HCT116 (cell line): ENCODE measurements at regions not wholly inside any gene's neighbourhood (a gene's known extent, or its start where the extent isn't known, plus 50 kb on each side); places are given as distances from the start of the nearest gene placed in this dataset.

Source experiments
- ATAC-seq: fragments of 200-7000 bp; cut with Tn5 transposase; 2 replicates; pipeline ENCODE4 v1.9.1; 2020; ENCODE audit warnings: mild to moderate bottlenecking, moderate library complexity
- BruUV-seq: library from RNA; stranded (reverse); fragments of 400-500 nt; replicated peaks from 2 replicates; lab custom pipeline; 2021; lab: Mats Ljungman, UMichigan
- CTCF ChIA-PET: fragments of 300-600 bp; sonication (Branson Sonifier 250); formaldehyde crosslinking; loops from one replicate; lab custom pipeline; 2021; ENCODE audit warnings: antibody characterized with exemption; lab: Charles Lee
- POLR2A ChIA-PET: fragments of 300-600, 350-600 bp; sonication (Branson Sonifier 250); formaldehyde crosslinking; loops from one replicate; lab custom pipeline; 2021; ENCODE audit warnings: antibody characterized with exemption; lab: Charles Lee
- RAD21 ChIA-PET, 2 experiments: fragments of 300-600 bp; sonication (Branson Sonifier 250); formaldehyde crosslinking; loops; one replicate each; lab custom pipeline; 2023; ENCODE audit warnings: low total read pairs in 2 of 2; ENCODE audit not compliant: uncharacterized antibody in 2 of 2, unreplicated experiment in 2 of 2, low non-redundant PET in 1 of 2; lab: Charles Lee
- DNase-seq: peaks from one replicate; pipeline ENCODE4 v3.0.0-alpha.2; 2010; ENCODE audit warnings: low read depth, low spot score
- H2AFZ ChIP-seq: fragments of 200-600 bp; shearing (Covaris generic), sonication (generic); 2 replicates; pipeline ENCODE4 v1.6.1; 2017; ENCODE audit warnings: low read depth, mixed run types, mixed read lengths, antibody characterized with exemption, low read length; ENCODE audit not compliant: poor library complexity, severe bottlenecking
- H3K27ac ChIP-seq: 2 replicates; pipeline ENCODE4 v1.5.1; 2012; ENCODE audit warnings: low read depth, low read length
- H3K27me3 ChIP-seq: fragments of 200-600 bp; sonication (generic); 2 replicates; pipeline ENCODE4 v1.6.1; 2016; ENCODE audit warnings: mixed run types, low read length, mixed read lengths; ENCODE audit not compliant: insufficient read depth
- H3K36me3 ChIP-seq, 2 experiments: fragments of 200-500 bp in 1 of 2; fragments of 200-600 bp in 1 of 2; sonication (Bioruptor generic) in 1 of 2; sonication (generic) in 1 of 2; 2 replicates each; pipeline versions ENCODE4 v1.5.1 to v1.6.1; 2014 to 2016; ENCODE audit warnings: low read length in 2 of 2, inconsistent platforms in 1 of 2, mixed read lengths in 1 of 2, mixed run types in 1 of 2; ENCODE audit not compliant: insufficient read depth in 2 of 2, control insufficient read depth in 1 of 2
- H3K4me1 ChIP-seq, 2 experiments: fragments of 200-600 bp in 1 of 2; sonication (generic) in 1 of 2; 2 replicates each; pipeline versions ENCODE4 v1.5.1 to v1.6.1; 2012 to 2017; ENCODE audit warnings: low read length in 2 of 2, inconsistent platforms in 1 of 2, mild to moderate bottlenecking in 1 of 2, mixed read lengths in 1 of 2, mixed run types in 1 of 2, moderate library complexity in 1 of 2; ENCODE audit not compliant: insufficient read depth in 2 of 2, control insufficient read depth in 1 of 2
- H3K4me2 ChIP-seq: fragments of 200-600 bp; sonication (generic); 2 replicates; pipeline ENCODE4 v1.6.1; 2017; ENCODE audit warnings: mixed run types, low read length, mixed read lengths
- H3K4me3 ChIP-seq, 2 experiments: fragments of 200-600 bp in 1 of 2; sonication (generic) in 1 of 2; replicated peaks in 1 of 2; 2 replicates each; pipeline ENCODE4 v1.5.1; 2011 to 2016; ENCODE audit warnings: low read length in 2 of 2, control low read depth in 1 of 2, low read depth in 1 of 2, mild to moderate bottlenecking in 1 of 2, mixed read lengths in 1 of 2, mixed run types in 1 of 2
- H3K79me2 ChIP-seq: fragments of 200-600 bp; sonication (generic); 2 replicates; pipeline ENCODE4 v1.6.1; 2017; ENCODE audit warnings: mild to moderate bottlenecking, mixed run types, low read length, moderate library complexity, mixed read lengths; ENCODE audit not compliant: insufficient read depth
- H3K9ac ChIP-seq: fragments of 200-600 bp; sonication (generic); 2 replicates; pipeline ENCODE4 v1.6.1; 2016; ENCODE audit warnings: low read length, mixed read lengths
- H3K9me2 ChIP-seq: fragments of 200-600 bp; sonication (generic), shearing (Covaris generic); 2 replicates; pipeline ENCODE4 v1.6.1; 2017; ENCODE audit warnings: mixed run types, mild to moderate bottlenecking, moderate library complexity; ENCODE audit not compliant: insufficient read depth
- H3K9me3 ChIP-seq, 2 experiments: fragments of 200-500 bp in 1 of 2; fragments of 200-600 bp in 1 of 2; sonication (Bioruptor generic) in 1 of 2; sonication (generic) in 1 of 2; 2 replicates each; pipeline ENCODE4 v1.6.1; 2014 to 2017; ENCODE audit warnings: low read length in 2 of 2, mixed read lengths in 2 of 2, inconsistent platforms in 1 of 2, low read depth in 1 of 2, mild to moderate bottlenecking in 1 of 2, mixed run types in 1 of 2, moderate library complexity in 1 of 2; ENCODE audit not compliant: control insufficient read depth in 1 of 2, insufficient read depth in 1 of 2
- H4K20me1 ChIP-seq: fragments of 200-600 bp; sonication (generic), shearing (Covaris generic); 2 replicates; pipeline ENCODE4 v1.6.1; 2017; ENCODE audit warnings: mixed run types, mild to moderate bottlenecking, moderate library complexity; ENCODE audit not compliant: insufficient read depth
- EZH2 ChIP-seq: fragments of 200-600 bp; sonication (generic); IDR thresholded peaks from 2 replicates; pipeline ENCODE4 v1.6.1; 2017; ENCODE audit warnings: antibody characterized with exemption, mixed run types
- JUND ChIP-seq: IDR thresholded peaks from 2 replicates; pipeline ENCODE4 v1.6.1; 2012
- MAX ChIP-seq: IDR thresholded peaks from 2 replicates; pipeline ENCODE4 v1.6.1; 2012
- POLR2AphosphoS5 ChIP-seq: IDR thresholded peaks from 2 replicates; pipeline ENCODE4 v1.6.1; 2011; ENCODE audit warnings: mild to moderate bottlenecking, low read depth, low read length, moderate library complexity
- REST ChIP-seq: IDR thresholded peaks from 2 replicates; pipeline ENCODE4 v1.6.1; 2012; ENCODE audit warnings: low read depth
- SP1 ChIP-seq: IDR thresholded peaks from 2 replicates; pipeline ENCODE4 v1.6.1; 2012; ENCODE audit warnings: low read depth
- SRF ChIP-seq: IDR thresholded peaks from 2 replicates; pipeline ENCODE4 v1.6.1; 2012; ENCODE audit warnings: low read depth
- TCF7L2 ChIP-seq: IDR thresholded peaks from 2 replicates; pipeline ENCODE4 v1.7.0; 2011; ENCODE audit warnings: borderline replicate concordance, inconsistent platforms; ENCODE audit not compliant: insufficient read depth, insufficient read length; ENCODE audit errors: extremely low read depth
- ZFX ChIP-seq: fragments of 450-650 bp; IDR thresholded peaks from 2 replicates; pipeline ENCODE4 v1.6.1; 2017
- ZNF274 ChIP-seq: fragments of 200-500 bp; sonication (Bioruptor generic); IDR thresholded peaks from 2 replicates; pipeline ENCODE4 v1.6.1; 2014; ENCODE audit warnings: mild to moderate bottlenecking, low read depth, low read length, inconsistent platforms
- intact Hi-C: fragments of 100-400 bp; cut with micrococcal nuclease; formaldehyde crosslinking; loops from 2 replicates; pipeline ENCODE4 v1.10.0; 2022

GRCh38 chr14:43729143-43729542 lies 777.9 kb downstream of the FSCB start:
- no peak for ATAC-seq
- H3K4me1 ChIP-seq: no peaks in the 10 kb centered on the region
- no peak overlapping the region for H3K4me2 ChIP-seq
- no peaks in the 10 kb centered on the region for H4K20me1 ChIP-seq
- no peaks in the 10 kb centered on the region for H3K36me3 ChIP-seq
- H3K9me2 ChIP-seq: no peaks in the 10 kb centered on the region
- CTCF ChIA-PET: no interaction called here
- no peak overlapping the region for H3K27ac ChIP-seq
- H3K27me3 ChIP-seq: no peaks in the 10 kb centered on the region
- TF ChIP-seq REST (no peak), POLR2AphosphoS5 (no peak), SP1 (no peak), JUND (no peak), EZH2 (no peak), SRF (no peak), ZFX (no peak), ZNF274 (no peak), MAX (no peak), TCF7L2 (no peak)
- TF ChIP-seq, all 23 proteins: peak for 0
- no TSS peak for BruUV-seq
- no peaks in the 10 kb centered on the region; a peak in 1 of 4 replicates for H3K9me3 ChIP-seq
- H2AFZ ChIP-seq: no peak overlapping the region
- H3K9ac ChIP-seq: no peak overlapping the region
- RAD21 ChIA-PET: no interaction called here
- no peaks in the 10 kb centered on the region for H3K79me2 ChIP-seq
- no peak overlapping the region for H3K4me3 ChIP-seq
- POLR2A ChIA-PET: no interaction called here
- intact Hi-C loops: no loop called here
- no peak for DNase-seq
